Kidney epithelial cell (primary cell): ENCODE measurements at regions not wholly inside any gene's neighbourhood (a gene's known extent, or its start where the extent isn't known, plus 50 kb on each side); places are given as distances from the start of the nearest gene placed in this dataset.

Experiments
- DNase-seq: peaks from one replicate; pipeline ENCODE4 v3.0.0-alpha.2; 2010; ENCODE audit warnings: low read depth
- H3K27me3 ChIP-seq: 2 replicates; pipeline ENCODE4 v1.6.0; 2011; ENCODE audit warnings: low read length; ENCODE audit not compliant: control insufficient read depth, insufficient read depth
- H3K36me3 ChIP-seq: 2 replicates; pipeline ENCODE4 v1.5.1; 2011; ENCODE audit warnings: low read length; ENCODE audit not compliant: control insufficient read depth, insufficient read depth
- H3K4me3 ChIP-seq: 2 replicates; pipeline ENCODE4 v1.5.1; 2011; ENCODE audit warnings: low read depth, mild to moderate bottlenecking, control low read depth, low read length
- TF ChIP-seq, protein P1 (sequence below): IDR thresholded peaks from 2 replicates; pipeline ENCODE4 v1.5.1; 2011; ENCODE audit warnings: mild to moderate bottlenecking, moderate library complexity, low read length, control low read depth, inconsistent platforms; ENCODE audit not compliant: insufficient read depth, poor library complexity, severe bottlenecking

DNA sequence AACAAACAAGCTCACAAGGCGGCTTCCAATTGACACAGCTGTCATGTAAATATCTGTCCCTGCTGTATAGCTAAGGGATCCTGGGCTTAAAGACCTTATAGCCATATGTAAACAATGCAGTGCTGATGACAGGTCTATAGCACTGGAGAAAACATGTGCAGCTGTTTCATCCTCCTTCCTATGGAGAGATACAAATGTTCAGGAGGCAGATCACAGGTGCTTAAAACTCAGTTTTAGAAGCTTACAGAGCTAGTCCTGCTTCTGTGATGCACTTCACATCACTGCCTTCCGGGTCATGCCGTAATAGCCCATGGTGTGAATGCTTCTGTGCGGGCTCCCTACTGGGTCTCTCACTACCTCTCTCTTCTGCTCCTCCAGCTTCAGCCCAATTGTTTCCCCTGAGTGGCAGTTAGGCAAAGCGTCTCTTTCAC lies 262.4 kb upstream of the CHST9 start:
- Histone ChIP-seq H3K4me3 (no peak overlapping the region), H3K27me3 (no peaks in the 10 kb centered on the region), H3K36me3 (no peaks in the 10 kb centered on the region)
- TF ChIP-seq, protein P1, sequence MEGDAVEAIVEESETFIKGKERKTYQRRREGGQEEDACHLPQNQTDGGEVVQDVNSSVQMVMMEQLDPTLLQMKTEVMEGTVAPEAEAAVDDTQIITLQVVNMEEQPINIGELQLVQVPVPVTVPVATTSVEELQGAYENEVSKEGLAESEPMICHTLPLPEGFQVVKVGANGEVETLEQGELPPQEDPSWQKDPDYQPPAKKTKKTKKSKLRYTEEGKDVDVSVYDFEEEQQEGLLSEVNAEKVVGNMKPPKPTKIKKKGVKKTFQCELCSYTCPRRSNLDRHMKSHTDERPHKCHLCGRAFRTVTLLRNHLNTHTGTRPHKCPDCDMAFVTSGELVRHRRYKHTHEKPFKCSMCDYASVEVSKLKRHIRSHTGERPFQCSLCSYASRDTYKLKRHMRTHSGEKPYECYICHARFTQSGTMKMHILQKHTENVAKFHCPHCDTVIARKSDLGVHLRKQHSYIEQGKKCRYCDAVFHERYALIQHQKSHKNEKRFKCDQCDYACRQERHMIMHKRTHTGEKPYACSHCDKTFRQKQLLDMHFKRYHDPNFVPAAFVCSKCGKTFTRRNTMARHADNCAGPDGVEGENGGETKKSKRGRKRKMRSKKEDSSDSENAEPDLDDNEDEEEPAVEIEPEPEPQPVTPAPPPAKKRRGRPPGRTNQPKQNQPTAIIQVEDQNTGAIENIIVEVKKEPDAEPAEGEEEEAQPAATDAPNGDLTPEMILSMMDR: no peak
- DNase-seq: no peak

GRCh38 chr18:27430595-27430994 lies 245.5 kb upstream of the CHST9 start:
- Histone ChIP-seq H3K27me3 (no peaks in the 10 kb centered on the region), H3K4me3 (no peak overlapping the region), H3K36me3 (no peaks in the 10 kb centered on the region)
- TF ChIP-seq, protein P1: no peak
- no peak for DNase-seq

DNA sequence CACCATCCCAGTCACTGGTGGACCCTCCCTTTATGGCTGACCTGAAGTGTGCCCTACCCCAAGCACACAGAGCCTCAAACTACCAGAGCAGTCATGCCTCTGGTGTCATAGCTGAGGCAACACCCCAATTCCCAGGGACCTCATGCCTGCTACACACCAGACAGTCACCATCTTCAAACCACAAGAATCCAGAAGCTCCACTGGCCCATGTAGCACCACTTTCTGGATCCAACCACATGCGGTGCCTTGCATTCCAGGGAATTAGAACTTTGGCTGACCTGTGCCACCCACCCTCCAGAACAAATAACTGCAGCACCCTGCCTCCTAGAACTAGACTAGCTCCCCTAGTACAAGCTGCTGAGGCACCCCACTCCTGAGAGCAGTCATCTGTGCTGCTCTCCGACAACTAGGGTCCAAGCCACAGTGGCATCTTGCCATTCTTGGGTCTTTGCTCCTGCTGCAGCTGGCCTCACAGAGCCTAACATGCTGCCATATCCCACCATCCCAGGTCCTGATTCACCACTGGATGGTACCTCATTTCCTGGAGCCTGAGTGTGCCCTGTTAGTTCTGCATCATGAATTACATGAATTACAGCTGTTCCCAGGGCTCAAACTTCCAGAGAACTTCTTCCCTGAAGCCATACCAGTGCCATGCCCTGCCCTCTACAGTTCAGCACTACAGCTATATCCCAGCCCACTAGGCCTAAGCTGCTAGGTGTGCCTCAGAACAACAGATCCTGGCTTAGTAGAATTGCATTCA lies 243.8 kb upstream of the CHST9 start:
- DNase-seq: peak; percentile 34
- TF ChIP-seq, protein P1: no peak
- H3K27me3 ChIP-seq: no peaks in the 10 kb centered on the region
- no peaks in the 10 kb centered on the region for H3K36me3 ChIP-seq
- no peak overlapping the region for H3K4me3 ChIP-seq

DNA sequence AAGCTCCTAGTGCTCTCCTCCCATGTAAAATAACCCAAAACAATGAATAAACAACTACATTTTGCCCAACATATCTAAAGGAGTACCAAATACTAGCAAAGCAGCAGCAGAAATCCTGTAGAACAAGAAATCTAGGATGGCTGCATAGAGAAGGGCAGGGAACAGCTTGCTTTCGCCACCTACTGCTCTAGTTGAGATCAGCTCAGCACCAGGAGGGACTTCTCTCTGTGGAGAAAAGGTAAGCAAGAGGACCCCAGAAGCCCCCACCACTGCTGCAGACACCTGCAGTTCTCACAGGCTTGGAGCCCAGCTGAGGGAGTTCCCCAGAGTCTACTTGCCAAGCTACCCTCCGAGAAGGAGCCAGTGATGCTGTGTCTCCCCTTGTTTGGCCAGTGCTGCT lies 243.0 kb upstream of the CHST9 start:
- no peak for DNase-seq
- Histone ChIP-seq H3K27me3 (no peaks in the 10 kb centered on the region), H3K4me3 (no peak overlapping the region), H3K36me3 (no peaks in the 10 kb centered on the region)
- TF ChIP-seq, protein P1: peak; percentile 8

GRCh38 chr18:27423581-27423980 lies 238.5 kb upstream of the CHST9 start:
- DNase-seq: no peak
- TF ChIP-seq, protein P1: no peak
- Histone ChIP-seq H3K4me3 (no peak overlapping the region), H3K36me3 (no peaks in the 10 kb centered on the region), H3K27me3 (no peaks in the 10 kb centered on the region)

DNA sequence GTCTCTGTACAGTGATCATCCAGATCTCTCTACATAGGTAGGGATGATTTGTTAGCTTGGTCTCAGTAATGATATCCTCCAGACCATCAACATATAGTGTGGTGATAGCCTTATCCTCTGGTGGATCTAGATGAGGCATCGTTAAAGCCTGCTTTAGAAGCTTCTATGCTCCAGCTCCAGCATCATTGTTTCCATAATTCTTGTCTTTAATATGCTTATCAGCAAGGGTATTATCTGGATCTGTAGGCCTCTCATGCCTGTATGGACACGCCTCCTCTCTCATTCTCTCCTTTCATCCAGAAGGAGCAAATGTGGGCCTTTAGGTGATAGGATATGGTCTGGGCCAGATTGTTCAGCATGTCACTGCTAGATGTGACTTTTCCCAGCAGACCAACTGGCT lies 234.5 kb upstream of the CHST9 start:
- Histone ChIP-seq H3K36me3 (no peaks in the 10 kb centered on the region), H3K27me3 (no peaks in the 10 kb centered on the region), H3K4me3 (no peak overlapping the region)
- no peak for DNase-seq
- TF ChIP-seq, protein P1: no peak
